Parathyroid adenoma (tissue), 2 donors: ENCODE measurements at regions not wholly inside any gene's neighbourhood (a gene's known extent, or its start where the extent isn't known, plus 50 kb on each side); places are given as distances from the start of the nearest gene placed in this dataset.

Experiments used
- H2AFZ ChIP-seq: fragments of 300-600 bp; sonication (generic); one replicate; pipeline ENCODE4 v1.7.0; 2017; ENCODE audit warnings: antibody characterized with exemption, mild to moderate bottlenecking
- H3K27ac ChIP-seq: fragments of 300-600 bp; sonication (generic); one replicate; pipeline ENCODE4 v1.7.0; 2017
- H3K27me3 ChIP-seq: fragments of 300-600 bp; sonication (generic); one replicate; pipeline ENCODE4 v1.7.0; 2017; ENCODE audit warnings: low read length; ENCODE audit not compliant: control insufficient read depth, insufficient read depth
- H3K36me3 ChIP-seq: fragments of 300-600 bp; sonication (generic); one replicate; pipeline ENCODE4 v1.7.0; 2017; ENCODE audit warnings: low read length; ENCODE audit not compliant: control insufficient read depth, insufficient read depth
- H3K4me1 ChIP-seq: fragments of 300-600 bp; sonication (generic); one replicate; pipeline ENCODE4 v1.7.0; 2017; ENCODE audit warnings: control low read depth
- H3K4me2 ChIP-seq: fragments of 300-600 bp; sonication (generic); one replicate; pipeline ENCODE4 v1.7.0; 2017; ENCODE audit warnings: low read length
- H3K4me3 ChIP-seq: fragments of 300-600 bp; sonication (generic); one replicate; pipeline ENCODE4 v1.7.0; 2017; ENCODE audit warnings: low read depth, low read length
- H3K79me2 ChIP-seq: fragments of 300-600 bp; sonication (generic); one replicate; pipeline ENCODE4 v1.7.0; 2017; ENCODE audit warnings: control low read depth
- H3K9ac ChIP-seq: fragments of 300-600 bp; sonication (generic); one replicate; pipeline ENCODE4 v1.7.0; 2017; ENCODE audit warnings: mild to moderate bottlenecking
- H3K9me3 ChIP-seq: fragments of 300-600 bp; sonication (generic); one replicate; pipeline ENCODE4 v1.7.0; 2017; ENCODE audit warnings: low read length; ENCODE audit not compliant: control insufficient read depth
- TF ChIP-seq, protein P1 (sequence below): fragments of 300-600 bp; sonication (generic); IDR thresholded peaks from one replicate; pipeline ENCODE4 v1.7.0; 2017; ENCODE audit warnings: antibody characterized with exemption, mild to moderate bottlenecking
- donor health status: primary hyperparathyroidism.

- no peaks in the 10 kb centered on the region for H3K9me3 ChIP-seq
- no peaks in the 10 kb centered on the region for H3K36me3 ChIP-seq
- TF ChIP-seq, protein P1, sequence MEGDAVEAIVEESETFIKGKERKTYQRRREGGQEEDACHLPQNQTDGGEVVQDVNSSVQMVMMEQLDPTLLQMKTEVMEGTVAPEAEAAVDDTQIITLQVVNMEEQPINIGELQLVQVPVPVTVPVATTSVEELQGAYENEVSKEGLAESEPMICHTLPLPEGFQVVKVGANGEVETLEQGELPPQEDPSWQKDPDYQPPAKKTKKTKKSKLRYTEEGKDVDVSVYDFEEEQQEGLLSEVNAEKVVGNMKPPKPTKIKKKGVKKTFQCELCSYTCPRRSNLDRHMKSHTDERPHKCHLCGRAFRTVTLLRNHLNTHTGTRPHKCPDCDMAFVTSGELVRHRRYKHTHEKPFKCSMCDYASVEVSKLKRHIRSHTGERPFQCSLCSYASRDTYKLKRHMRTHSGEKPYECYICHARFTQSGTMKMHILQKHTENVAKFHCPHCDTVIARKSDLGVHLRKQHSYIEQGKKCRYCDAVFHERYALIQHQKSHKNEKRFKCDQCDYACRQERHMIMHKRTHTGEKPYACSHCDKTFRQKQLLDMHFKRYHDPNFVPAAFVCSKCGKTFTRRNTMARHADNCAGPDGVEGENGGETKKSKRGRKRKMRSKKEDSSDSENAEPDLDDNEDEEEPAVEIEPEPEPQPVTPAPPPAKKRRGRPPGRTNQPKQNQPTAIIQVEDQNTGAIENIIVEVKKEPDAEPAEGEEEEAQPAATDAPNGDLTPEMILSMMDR, result no peak
- H3K4me2 ChIP-seq, result no peak overlapping the region
- H3K27ac ChIP-seq, result no peak overlapping the region
- H2AFZ ChIP-seq, result no peak overlapping the region
- no peaks in the 10 kb centered on the region for H3K79me2 ChIP-seq
- H3K9ac ChIP-seq, result no peak overlapping the region
- H3K4me1 ChIP-seq, result no peaks in the 10 kb centered on the region
- no peak overlapping the region for H3K4me3 ChIP-seq
- H3K27me3 ChIP-seq, result no peaks in the 10 kb centered on the region
Measured at GRCh38 chr12:125652681-125653080, 587.4 kb downstream of the AACS start.

DNA sequence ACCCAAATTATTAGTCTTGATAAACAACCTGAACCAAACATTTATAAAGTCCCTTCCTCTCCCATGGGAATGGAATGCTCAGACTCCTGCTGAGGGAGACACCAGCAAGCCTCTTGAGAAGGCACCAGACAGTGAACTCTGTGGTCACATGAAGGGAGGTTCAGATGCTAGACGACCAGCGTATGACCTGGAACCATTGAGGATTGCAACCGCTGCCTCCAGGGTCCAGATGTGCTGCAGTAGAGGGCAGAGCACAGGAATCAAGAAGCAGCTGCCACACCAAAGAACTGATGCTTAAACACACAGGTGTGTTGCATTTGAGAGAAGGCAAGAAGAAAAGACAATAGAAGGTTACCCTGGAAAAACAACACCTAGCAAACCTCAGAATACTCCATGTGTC is 592.4 kb downstream of the AACS start:
- H3K79me2 ChIP-seq, result no peaks in the 10 kb centered on the region
- H3K27me3 ChIP-seq, result no peaks in the 10 kb centered on the region
- H2AFZ ChIP-seq, result no peak overlapping the region
- no peak overlapping the region for H3K4me3 ChIP-seq
- no peaks in the 10 kb centered on the region for H3K36me3 ChIP-seq
- H3K9ac ChIP-seq, result no peak overlapping the region
- TF ChIP-seq, protein P1, result no peak
- H3K9me3 ChIP-seq, result no peaks in the 10 kb centered on the region
- no peak overlapping the region for H3K27ac ChIP-seq
- no peaks in the 10 kb centered on the region for H3K4me1 ChIP-seq
- H3K4me2 ChIP-seq, result no peak overlapping the region

DNA sequence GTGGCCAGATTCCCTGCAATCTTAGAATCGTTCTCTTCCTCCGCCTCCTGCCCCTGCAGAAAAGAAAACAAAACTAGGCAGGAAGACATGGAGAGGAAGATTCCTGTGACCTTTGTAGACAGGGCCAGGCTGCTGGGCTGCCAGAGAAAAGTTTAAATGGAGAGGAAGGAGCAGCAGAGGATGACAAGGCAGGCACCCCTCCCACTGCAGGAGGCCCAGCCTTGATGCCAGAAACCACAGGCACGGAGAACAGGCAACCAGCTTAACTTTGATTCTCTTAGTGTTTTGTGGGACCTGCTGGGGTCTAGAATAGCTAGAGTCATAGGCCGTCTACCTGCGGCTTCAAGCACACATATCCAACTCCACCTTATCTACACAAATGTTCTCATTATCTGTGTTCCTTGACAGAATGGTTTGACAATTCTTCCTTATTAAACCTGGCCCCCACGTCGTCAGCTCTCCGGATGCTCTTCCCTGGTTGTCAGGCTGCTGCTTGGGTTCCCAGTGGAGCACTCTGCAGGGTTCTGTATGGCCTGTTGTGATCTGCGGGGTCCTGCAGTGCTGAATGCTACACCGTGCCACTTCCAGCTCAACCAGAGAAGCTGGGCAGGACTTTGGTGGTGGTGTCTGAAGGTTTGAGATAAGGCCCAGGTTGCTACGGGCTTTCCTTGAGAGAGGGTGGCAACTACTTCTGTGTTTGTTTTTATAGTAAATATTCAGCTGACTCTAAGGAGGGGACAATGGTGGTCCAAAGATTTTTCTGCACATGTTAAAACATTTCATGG is 609.5 kb downstream of the AACS start:
- TF ChIP-seq, protein P1, result no peak
- Histone ChIP-seq H3K4me2 (no peak overlapping the region), H3K4me1 (no peaks in the 10 kb centered on the region), H3K27ac (no peak overlapping the region), H3K27me3 (no peaks in the 10 kb centered on the region), H3K9ac (no peak overlapping the region), H2AFZ (no peak overlapping the region), H3K79me2 (no peaks in the 10 kb centered on the region), H3K9me3 (no peaks in the 10 kb centered on the region), H3K36me3 (no peaks in the 10 kb centered on the region), H3K4me3 (no peak overlapping the region)

GRCh38 chr12:125676366-125676765 is 611.1 kb downstream of the AACS start:
- Histone ChIP-seq H3K4me1 (no peaks in the 10 kb centered on the region), H3K36me3 (no peaks in the 10 kb centered on the region), H3K79me2 (no peaks in the 10 kb centered on the region), H3K9ac (no peak overlapping the region), H3K27ac (no peak overlapping the region), H3K4me2 (no peak overlapping the region), H3K27me3 (no peaks in the 10 kb centered on the region), H3K4me3 (no peak overlapping the region), H2AFZ (no peak overlapping the region), H3K9me3 (no peaks in the 10 kb centered on the region)
- TF ChIP-seq, protein P1, result no peak

DNA sequence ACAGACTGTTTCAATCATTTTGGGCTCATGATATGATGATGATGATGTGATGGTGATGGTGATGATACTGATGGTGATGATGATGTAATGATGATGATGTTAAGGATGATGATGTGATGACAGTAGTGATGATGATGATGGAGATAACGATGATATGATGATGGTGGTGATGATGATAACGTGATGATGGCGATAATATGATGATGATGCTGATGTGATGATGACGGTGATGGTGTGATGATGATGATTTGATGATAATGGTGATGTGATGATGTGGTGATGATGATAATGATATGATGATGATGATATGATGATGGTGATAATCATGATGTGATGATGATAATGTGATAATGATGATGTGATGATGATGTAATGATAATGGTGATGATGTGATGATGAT is 612.6 kb downstream of the AACS start:
- Histone ChIP-seq H3K4me1 (no peaks in the 10 kb centered on the region), H3K79me2 (no peaks in the 10 kb centered on the region), H2AFZ (no peak overlapping the region), H3K4me3 (no peak overlapping the region), H3K4me2 (no peak overlapping the region), H3K9me3 (no peaks in the 10 kb centered on the region), H3K27me3 (no peaks in the 10 kb centered on the region), H3K9ac (no peak overlapping the region), H3K27ac (no peak overlapping the region), H3K36me3 (no peaks in the 10 kb centered on the region)
- TF ChIP-seq, protein P1, result no peak
